RWPE2 (cell line): ENCODE measurements at regions not wholly inside any gene's neighbourhood (a gene's known extent, or its start where the extent isn't known, plus 50 kb on each side); places are given as distances from the start of the nearest gene placed in this dataset.

Source experiments
- ATAC-seq: fragments of 200-7000 bp; cut with Tn5 transposase; 3 replicates; pipeline ENCODE4 v1.9.1; 2021; ENCODE audit warnings: low read depth
- DNase-seq: peaks from one replicate; pipeline ENCODE4 v3.0.0-alpha.2; 2020; ENCODE audit warnings: low spot score
- H3K27ac ChIP-seq: fragments of 450-650 bp; 2 replicates; pipeline ENCODE4 v1.5.1; 2017; ENCODE audit warnings: mild to moderate bottlenecking; ENCODE audit not compliant: poor library complexity, severe bottlenecking
- H3K27me3 ChIP-seq: fragments of 250-450 bp; sonication (Bioruptor Pico); 2 replicates; pipeline ENCODE4 v1.5.1; 2021; ENCODE audit warnings: mild to moderate bottlenecking, moderate library complexity; ENCODE audit not compliant: insufficient read depth, poor library complexity, severe bottlenecking
- H3K36me3 ChIP-seq: fragments of 250-450 bp; sonication (Bioruptor Pico); 2 replicates; pipeline ENCODE4 v1.5.1; 2020; ENCODE audit warnings: low read depth, mild to moderate bottlenecking, moderate library complexity
- H3K4me1 ChIP-seq: fragments of 250-450 bp; sonication (Bioruptor Pico); 2 replicates; pipeline ENCODE4 v1.5.1; 2021; ENCODE audit warnings: mild to moderate bottlenecking, moderate library complexity; ENCODE audit not compliant: insufficient read depth, poor library complexity, severe bottlenecking
- H3K4me3 ChIP-seq: fragments of 250-450 bp; sonication (Bioruptor Pico); 2 replicates; pipeline ENCODE4 v1.5.1; 2021; ENCODE audit warnings: mild to moderate bottlenecking, moderate library complexity; ENCODE audit not compliant: severe bottlenecking
- H3K9me3 ChIP-seq: fragments of 250-450 bp; sonication (Bioruptor Pico); 2 replicates; pipeline ENCODE4 v1.5.1; 2021; ENCODE audit warnings: mild to moderate bottlenecking, moderate library complexity; ENCODE audit not compliant: severe bottlenecking
- CTCF ChIP-seq: fragments of 450-650 bp; IDR thresholded peaks from one replicate; pipeline ENCODE4 v1.5.1; 2017; ENCODE audit warnings: mild to moderate bottlenecking, moderate library complexity; ENCODE audit not compliant: poor library complexity, severe bottlenecking

- no peak overlapping the region for H3K27ac ChIP-seq
- no peak for ATAC-seq
- H3K4me3 ChIP-seq = no peak overlapping the region
- no peak for DNase-seq
- no peaks in the 10 kb centered on the region for H3K4me1 ChIP-seq
- H3K36me3 ChIP-seq = no peaks in the 10 kb centered on the region
- TF ChIP-seq CTCF = no peak
- H3K27me3 ChIP-seq = no peaks in the 10 kb centered on the region
- no peaks in the 10 kb centered on the region for H3K9me3 ChIP-seq
Observed at GRCh38 chr7:135843214-135843613, 94.6 kb upstream of the FAM180A start.

- no peak overlapping the region for H3K4me3 ChIP-seq
- no peaks in the 10 kb centered on the region for H3K4me1 ChIP-seq
- H3K9me3 ChIP-seq = no peaks in the 10 kb centered on the region
- DNase-seq (no peak), ATAC-seq (no peak)
- H3K27ac ChIP-seq = no peak overlapping the region
- H3K27me3 ChIP-seq = no peaks in the 10 kb centered on the region
- no peaks in the 10 kb centered on the region for H3K36me3 ChIP-seq
- no peak for TF ChIP-seq CTCF
Observed at GRCh38 chr7:135842446-135843179, 94.0 kb upstream of the FAM180A start.

GRCh38 chr7:135840591-135840990, 92.0 kb upstream of the FAM180A start:
- Histone ChIP-seq H3K27me3 (no peaks in the 10 kb centered on the region), H3K36me3 (no peaks in the 10 kb centered on the region), H3K4me3 (no peak overlapping the region), H3K27ac (no peak overlapping the region), H3K9me3 (no peaks in the 10 kb centered on the region), H3K4me1 (no peaks in the 10 kb centered on the region)
- no peak for TF ChIP-seq CTCF
- DNase-seq = no peak
- ATAC-seq = no peak

GRCh38 chr7:135837675-135838074, 89.1 kb upstream of the FAM180A start:
- Histone ChIP-seq H3K27ac (no peak overlapping the region), H3K36me3 (no peaks in the 10 kb centered on the region), H3K4me1 (no peaks in the 10 kb centered on the region), H3K27me3 (no peaks in the 10 kb centered on the region), H3K4me3 (no peak overlapping the region), H3K9me3 (no peaks in the 10 kb centered on the region)
- DNase-seq (no peak), ATAC-seq (no peak)
- no peak for TF ChIP-seq CTCF

- Histone ChIP-seq H3K4me1 (no peaks in the 10 kb centered on the region), H3K36me3 (no peaks in the 10 kb centered on the region), H3K9me3 (no peaks in the 10 kb centered on the region), H3K27me3 (no peaks in the 10 kb centered on the region), H3K4me3 (no peak overlapping the region), H3K27ac (no peak overlapping the region)
- DNase-seq (no peak), ATAC-seq (no peak)
- no peak for TF ChIP-seq CTCF
Observed at GRCh38 chr7:135834266-135834665, 85.7 kb upstream of the FAM180A start.
